CD8-positive, alpha-beta memory T cell (primary cell): ENCODE measurements at regions not wholly inside any gene's neighbourhood (a gene's known extent, or its start where the extent isn't known, plus 50 kb on each side); places are given as distances from the start of the nearest gene placed in this dataset.
"Not testable (repeated sequence)": the region's sequence is repeated elsewhere in the genome, so short reads cannot be mapped to it uniquely, and the experiment has no call there.

Source experiments
- CTCF ChIA-PET: fragments of 350-600 bp; sonication (Branson Sonifier 250); formaldehyde crosslinking; loops from one replicate; lab custom pipeline; 2021; ENCODE audit warnings: antibody characterized with exemption; lab: Charles Lee
- POLR2A ChIA-PET: fragments of 350-600 bp; sonication (Branson Sonifier 250); formaldehyde crosslinking; loops from one replicate; lab custom pipeline; 2021; ENCODE audit warnings: antibody characterized with exemption; lab: Charles Lee
- DNase-seq, 5 donors: peaks; one replicate each; pipeline versions ENCODE4 v3.0.0 to v3.0.0-alpha.2; 2020 to 2022; ENCODE audit warnings: mixed read lengths in 1 of 5
- H3K27ac ChIP-seq: one replicate; pipeline ENCODE4 v1.7.0; 2013; ENCODE audit warnings: low read depth, mild to moderate bottlenecking, low read length, moderate library complexity
- H3K27me3 ChIP-seq: 2 replicates; pipeline ENCODE4 v1.7.0; 2013; ENCODE audit warnings: low read length, mild to moderate bottlenecking; ENCODE audit not compliant: insufficient read depth, poor library complexity, severe bottlenecking
- H3K36me3 ChIP-seq: 2 replicates; pipeline ENCODE4 v1.7.0; 2013; ENCODE audit warnings: mild to moderate bottlenecking, low read length, moderate library complexity; ENCODE audit not compliant: insufficient read depth
- H3K4me1 ChIP-seq: 2 replicates; pipeline ENCODE4 v1.7.0; 2013; ENCODE audit warnings: mild to moderate bottlenecking, low read length, moderate library complexity; ENCODE audit not compliant: insufficient read depth
- H3K4me3 ChIP-seq: 2 replicates; pipeline ENCODE4 v1.7.0; 2013; ENCODE audit warnings: mild to moderate bottlenecking, low read length
- H3K9me3 ChIP-seq: 2 replicates; pipeline ENCODE4 v1.7.0; 2013; ENCODE audit warnings: mild to moderate bottlenecking, low read length
- H3K27ac Mint-ChIP-seq, 8 donors: one replicate each; pipeline ENCODE4 v1.8.0; 2020 to 2021; ENCODE audit warnings: mixed read lengths in 8 of 8, mild to moderate bottlenecking in 6 of 8, inconsistent platforms in 3 of 8, moderate library complexity in 3 of 8
- H3K27me3 Mint-ChIP-seq, 2 donors: one replicate each; pipeline ENCODE4 v1.8.0; 2020 to 2021; ENCODE audit warnings: mixed read lengths in 2 of 2, mild to moderate bottlenecking in 1 of 2, moderate library complexity in 1 of 2
- H3K36me3 Mint-ChIP-seq, 3 donors: one replicate each; pipeline ENCODE4 v1.8.0; 2020 to 2021; ENCODE audit warnings: mixed read lengths in 3 of 3, inconsistent platforms in 1 of 3, mild to moderate bottlenecking in 1 of 3
- H3K4me1 Mint-ChIP-seq, 3 donors: one replicate each; pipeline ENCODE4 v1.8.0; 2020 to 2021; ENCODE audit warnings: mixed read lengths in 3 of 3, inconsistent platforms in 1 of 3, mild to moderate bottlenecking in 1 of 3
- H3K4me3 Mint-ChIP-seq, 7 donors: one replicate each; pipeline ENCODE4 v1.8.0; 2020 to 2021; ENCODE audit warnings: mixed read lengths in 7 of 7, mild to moderate bottlenecking in 6 of 7, moderate library complexity in 4 of 7, inconsistent platforms in 2 of 7
- H3K9me3 Mint-ChIP-seq, 5 donors: one replicate each; pipeline ENCODE4 v1.8.0; 2020 to 2022; ENCODE audit warnings: mixed read lengths in 5 of 5, mild to moderate bottlenecking in 3 of 5, moderate library complexity in 2 of 5, inconsistent platforms in 1 of 5

- no peak overlapping the region for H3K27ac ChIP-seq
- peaks cover 0 to 19% (median 11%) of the 10 kb centered on the region in 5 donors for H3K9me3 Mint-ChIP-seq
- no peaks in the 10 kb centered on the region for H3K4me1 ChIP-seq
- H3K4me3 ChIP-seq, result no peak overlapping the region
- no peaks in the 10 kb centered on the region for H3K36me3 ChIP-seq
- H3K4me1 Mint-ChIP-seq, result no peaks in the 10 kb centered on the region
- POLR2A ChIA-PET, result no interaction called here
- H3K4me3 Mint-ChIP-seq, result no peak overlapping the region
- H3K9me3 ChIP-seq, result no peaks in the 10 kb centered on the region
- CTCF ChIA-PET, result no interaction called here
- peaks cover 0 to 3% of the 10 kb centered on the region in 2 donors for H3K27me3 Mint-ChIP-seq
- no peak overlapping the region for H3K27ac Mint-ChIP-seq
- no peaks in the 10 kb centered on the region for H3K27me3 ChIP-seq
- no peak for DNase-seq
- H3K36me3 Mint-ChIP-seq, result no peaks in the 10 kb centered on the region
These were observed 208.9 kb downstream of the FAM47A start for GRCh38 chrX:33923262-33923661.

DNA sequence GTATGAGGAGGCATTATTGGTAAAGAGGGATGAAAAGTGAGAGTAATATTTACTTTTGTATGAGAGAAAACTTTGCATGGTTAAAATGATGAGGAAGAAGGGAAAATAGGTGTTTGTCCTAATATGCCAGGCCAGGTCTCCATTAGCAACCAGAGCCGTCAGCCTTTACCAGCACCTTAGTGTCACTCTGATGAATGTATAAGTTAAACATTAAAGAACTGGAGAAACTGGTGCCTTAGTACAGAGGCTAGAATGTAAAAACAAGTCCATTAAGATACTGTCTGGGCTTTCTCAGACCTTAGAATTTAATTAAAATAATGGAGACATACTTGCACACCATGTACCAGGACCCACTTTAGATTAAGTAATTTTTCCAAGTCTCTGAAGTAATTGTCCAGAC, 222.3 kb downstream of the FAM47A start:
- H3K9me3 ChIP-seq, result no peaks in the 10 kb centered on the region

GRCh38 chrX:33908898-33909297, 223.2 kb downstream of the FAM47A start:
- no peaks in the 10 kb centered on the region for H3K27me3 Mint-ChIP-seq
- DNase-seq, result no peak
- Histone ChIP-seq H3K36me3 (no peaks in the 10 kb centered on the region), H3K4me1 (no peaks in the 10 kb centered on the region), H3K27me3 (no peaks in the 10 kb centered on the region), H3K9me3 (no peaks in the 10 kb centered on the region), H3K27ac (no peak overlapping the region), H3K4me3 (no peak overlapping the region)
- no peak overlapping the region for H3K27ac Mint-ChIP-seq
- POLR2A ChIA-PET, result no interaction called here
- peaks cover 3 to 6% (median 4%) of the 10 kb centered on the region in 5 donors for H3K9me3 Mint-ChIP-seq
- H3K4me1 Mint-ChIP-seq, result no peaks in the 10 kb centered on the region
- CTCF ChIA-PET, result no interaction called here
- no peaks in the 10 kb centered on the region for H3K36me3 Mint-ChIP-seq
- H3K4me3 Mint-ChIP-seq, result no peak overlapping the region

More for the DNA sequence above, 222.3 kb downstream of the FAM47A start:
- Histone ChIP-seq H3K27me3 (no peaks in the 10 kb centered on the region), H3K36me3 (no peaks in the 10 kb centered on the region), H3K4me1 (no peaks in the 10 kb centered on the region), H3K4me3 (no peak overlapping the region), H3K27ac (no peak overlapping the region)
- H3K4me1 Mint-ChIP-seq, result no peaks in the 10 kb centered on the region
- ChIA-PET POLR2A (no interaction called here), CTCF (no interaction called here)
- no peak overlapping the region for H3K27ac Mint-ChIP-seq
- DNase-seq, result no peak
- no peak overlapping the region for H3K4me3 Mint-ChIP-seq
- no peaks in the 10 kb centered on the region for H3K36me3 Mint-ChIP-seq
- peaks cover 0 to 6% (median 3%) of the 10 kb centered on the region in 5 donors for H3K9me3 Mint-ChIP-seq
- H3K27me3 Mint-ChIP-seq, result no peaks in the 10 kb centered on the region

DNA sequence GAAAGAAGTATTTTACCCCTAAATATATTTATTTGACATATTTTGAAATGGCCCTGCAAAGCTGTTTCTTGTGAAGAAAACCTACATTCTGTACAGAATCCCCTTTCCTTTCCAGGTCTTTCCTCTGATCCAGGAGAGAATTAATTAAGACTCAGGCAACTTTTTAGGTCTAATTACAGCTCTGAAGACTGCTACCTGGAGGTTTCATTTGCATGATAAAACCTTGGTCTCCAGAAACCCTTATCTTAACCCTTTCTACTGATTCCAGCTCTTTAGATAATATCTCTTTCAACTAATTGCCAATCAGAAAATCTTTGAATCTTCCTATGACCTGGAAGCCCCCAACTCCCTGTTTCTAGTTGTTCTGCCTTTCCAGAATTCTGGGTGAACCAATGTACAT, 224.0 kb downstream of the FAM47A start:
- DNase-seq, result no peak
- Mint-ChIP-seq H3K27ac (no peak overlapping the region), H3K9me3 (peaks cover 3 to 7% (median 4%) of the 10 kb centered on the region in 5 donors), H3K4me3 (no peak overlapping the region), H3K27me3 (no peaks in the 10 kb centered on the region), H3K4me1 (no peaks in the 10 kb centered on the region), H3K36me3 (no peaks in the 10 kb centered on the region)
- Histone ChIP-seq H3K9me3 (no peaks in the 10 kb centered on the region), H3K36me3 (no peaks in the 10 kb centered on the region), H3K4me1 (no peaks in the 10 kb centered on the region), H3K27ac (no peak overlapping the region), H3K27me3 (no peaks in the 10 kb centered on the region), H3K4me3 (no peak overlapping the region)
- POLR2A ChIA-PET, result no interaction called here
- CTCF ChIA-PET, result no interaction called here

GRCh38 chrX:33906971-33907370, 225.1 kb downstream of the FAM47A start:
- no peaks in the 10 kb centered on the region for H3K9me3 ChIP-seq
- no peaks in the 10 kb centered on the region for H3K27me3 ChIP-seq
- H3K4me1 ChIP-seq, result no peaks in the 10 kb centered on the region
- CTCF ChIA-PET, result no interaction called here
- peaks cover 4 to 7% (median 4%) of the 10 kb centered on the region in 5 donors for H3K9me3 Mint-ChIP-seq
- H3K4me3 ChIP-seq, result no peak overlapping the region
- no peak overlapping the region for H3K4me3 Mint-ChIP-seq
- H3K27ac ChIP-seq, result no peak overlapping the region
- no peaks in the 10 kb centered on the region for H3K4me1 Mint-ChIP-seq
- no peak overlapping the region for H3K27ac Mint-ChIP-seq
- DNase-seq, result no peak
- no peaks in the 10 kb centered on the region for H3K36me3 Mint-ChIP-seq
- H3K27me3 Mint-ChIP-seq, result peaks cover 0 to 1% of the 10 kb centered on the region in 2 donors
- POLR2A ChIA-PET, result no interaction called here
- H3K36me3 ChIP-seq, result no peaks in the 10 kb centered on the region

DNA sequence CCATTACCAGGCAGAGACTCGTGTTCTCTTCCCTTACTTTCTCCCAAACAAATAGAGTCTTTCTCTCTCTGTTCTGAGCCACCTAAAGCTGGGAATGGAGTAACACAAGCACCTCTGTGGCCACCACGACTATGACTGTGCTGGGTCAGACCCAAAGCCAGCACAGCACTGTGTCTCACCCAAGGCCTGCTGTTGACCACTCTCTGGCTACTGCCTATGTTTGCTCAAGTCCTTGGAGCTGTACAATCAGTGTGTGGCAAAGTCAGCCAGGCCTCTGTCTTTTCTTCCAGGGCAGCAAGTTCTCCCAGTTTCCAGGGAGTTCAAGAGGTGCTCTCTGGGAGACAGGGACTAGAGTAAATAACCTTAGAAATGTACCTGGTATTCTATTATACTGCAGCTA, 239.4 kb downstream of the FAM47A start:
- H3K27me3 ChIP-seq, result no peaks in the 10 kb centered on the region
- no peak overlapping the region for H3K4me3 ChIP-seq
- no peaks in the 10 kb centered on the region for H3K9me3 ChIP-seq
- Mint-ChIP-seq H3K4me3 (no peak overlapping the region), H3K9me3 (peaks cover 0 to 4% (median 2%) of the 10 kb centered on the region in 5 donors), H3K27me3 (peaks cover 0 to 3% of the 10 kb centered on the region in 2 donors), H3K4me1 (no peaks in the 10 kb centered on the region), H3K27ac (no peak overlapping the region), H3K36me3 (no peaks in the 10 kb centered on the region)
- ChIA-PET POLR2A (no interaction called here), CTCF (no interaction called here)
- DNase-seq, result no peak
- H3K36me3 ChIP-seq, result no peaks in the 10 kb centered on the region
- no peaks in the 10 kb centered on the region for H3K4me1 ChIP-seq
- no peak overlapping the region for H3K27ac ChIP-seq

DNA sequence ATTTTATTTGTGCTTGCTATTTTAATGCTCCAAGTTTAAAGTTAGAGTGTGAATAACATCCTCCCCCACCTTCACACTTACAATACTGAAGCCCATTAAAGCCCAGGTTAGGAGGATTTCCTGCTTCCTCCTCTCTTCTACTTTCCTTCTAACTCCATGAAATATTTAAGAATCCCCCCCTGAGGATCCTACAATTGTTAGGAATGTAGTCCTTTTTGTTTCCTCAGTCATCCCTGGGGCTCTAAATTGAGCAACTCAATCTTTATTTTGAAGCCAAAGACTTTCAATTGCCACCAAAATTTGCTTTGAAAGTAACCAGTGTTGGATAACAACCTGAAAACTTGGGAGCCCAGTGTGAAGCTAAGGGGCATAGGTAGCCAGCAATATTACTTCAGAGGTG, 276.9 kb downstream of the FAM47A start:
- Histone ChIP-seq H3K36me3 (no peaks in the 10 kb centered on the region), H3K4me1 (no peaks in the 10 kb centered on the region)

DNA sequence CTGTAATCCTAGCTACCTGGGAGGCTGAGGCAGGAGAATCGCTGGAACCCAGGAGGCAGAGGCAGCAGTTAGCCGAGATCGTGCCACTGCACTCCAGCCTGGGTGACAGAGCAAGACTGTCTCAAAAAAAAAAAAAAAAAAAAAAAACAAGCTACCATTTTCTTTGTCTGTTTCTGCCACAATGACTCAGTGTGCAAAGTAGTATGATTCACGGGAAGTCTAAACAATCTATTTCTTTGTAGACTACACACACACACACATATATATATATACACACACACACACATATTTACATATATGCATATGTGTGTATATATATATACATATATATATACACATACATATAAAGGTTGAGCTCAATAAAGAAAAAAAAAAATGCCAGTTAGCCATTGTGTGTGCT, 280.0 kb downstream of the FAM47A start:
- H3K27ac Mint-ChIP-seq, POLR2A ChIA-PET, H3K27ac ChIP-seq, H3K4me1 ChIP-seq, H3K36me3 Mint-ChIP-seq, H3K9me3 Mint-ChIP-seq, H3K36me3 ChIP-seq, H3K4me3 Mint-ChIP-seq, H3K4me1 Mint-ChIP-seq, H3K9me3 ChIP-seq, DNase-seq, H3K4me3 ChIP-seq, H3K27me3 ChIP-seq, H3K27me3 Mint-ChIP-seq, CTCF ChIA-PET: not testable (repeated sequence)

More for the DNA sequence above, 276.9 kb downstream of the FAM47A start:
- Histone ChIP-seq H3K27ac (no peak overlapping the region), H3K4me3 (no peak overlapping the region), H3K27me3 (no peaks in the 10 kb centered on the region), H3K9me3 (no peaks in the 10 kb centered on the region)
- Mint-ChIP-seq H3K4me1 (no peaks in the 10 kb centered on the region), H3K27me3 (no peaks in the 10 kb centered on the region), H3K27ac (no peak overlapping the region), H3K9me3 (peaks cover 0 to 5% (median 4%) of the 10 kb centered on the region in 5 donors), H3K36me3 (no peaks in the 10 kb centered on the region), H3K4me3 (no peak overlapping the region)
- ChIA-PET POLR2A (no interaction called here), CTCF (no interaction called here)
- DNase-seq, result no peak

- Mint-ChIP-seq H3K4me1 (no peaks in the 10 kb centered on the region), H3K9me3 (peaks cover 0 to 12% (median 4%) of the 10 kb centered on the region in 5 donors), H3K27ac (no peak overlapping the region), H3K4me3 (no peak overlapping the region), H3K36me3 (no peaks in the 10 kb centered on the region), H3K27me3 (no peaks in the 10 kb centered on the region)
- Histone ChIP-seq H3K27me3 (no peaks in the 10 kb centered on the region), H3K27ac (no peak overlapping the region), H3K4me1 (no peaks in the 10 kb centered on the region), H3K9me3 (no peaks in the 10 kb centered on the region), H3K4me3 (no peak overlapping the region), H3K36me3 (no peaks in the 10 kb centered on the region)
- POLR2A ChIA-PET, result no interaction called here
- CTCF ChIA-PET, result no interaction called here
- no peak for DNase-seq
These were observed 291.9 kb downstream of the FAM47A start for GRCh38 chrX:33840176-33840575.
